Liver (tissue), 8 donors: ENCODE measurements at regions not wholly inside any gene's neighbourhood (a gene's known extent, or its start where the extent isn't known, plus 50 kb on each side); places are given as distances from the start of the nearest gene placed in this dataset.

Experiments
- DNase-seq: peaks from one replicate; pipeline ENCODE4 v3.0.0-alpha.2; 2017; ENCODE audit warnings: low spot score
- H3K27ac ChIP-seq, 2 donors: one replicate each; pipeline ENCODE4 v1.7.0; 2013; ENCODE audit warnings: inconsistent platforms in 2 of 2, low read length in 2 of 2, control low read depth in 1 of 2, low read depth in 1 of 2, mild to moderate bottlenecking in 1 of 2
- H3K27me3 ChIP-seq, 4 donors: one replicate each; pipeline versions ENCODE4 v1.6.1 to v1.7.0; 2013; ENCODE audit warnings: low read length in 3 of 4, inconsistent platforms in 1 of 4, mild to moderate bottlenecking in 1 of 4, moderate library complexity in 1 of 4; ENCODE audit not compliant: control insufficient read depth in 4 of 4, insufficient read depth in 4 of 4
- H3K36me3 ChIP-seq, 4 donors: one replicate each; pipeline versions ENCODE4 v1.6.1 to v1.7.0; 2013; ENCODE audit warnings: low read length in 3 of 4, mild to moderate bottlenecking in 3 of 4, low read depth in 1 of 4, moderate library complexity in 1 of 4; ENCODE audit not compliant: control insufficient read depth in 4 of 4, insufficient read depth in 3 of 4
- H3K4me1 ChIP-seq, 4 donors: one replicate each; pipeline versions ENCODE4 v1.6.1 to v1.7.0; 2013; ENCODE audit warnings: low read length in 3 of 4, mild to moderate bottlenecking in 3 of 4, moderate library complexity in 1 of 4; ENCODE audit not compliant: control insufficient read depth in 4 of 4, insufficient read depth in 4 of 4
- H3K4me3 ChIP-seq, 3 donors: one replicate each; pipeline versions ENCODE4 v1.6.1 to v1.7.0; 2013; ENCODE audit warnings: low read length in 3 of 3, control low read depth in 1 of 3, low read depth in 1 of 3, mild to moderate bottlenecking in 1 of 3
- H3K9ac ChIP-seq, 2 donors: one replicate each; pipeline ENCODE4 v1.7.0; 2013; ENCODE audit warnings: low read length in 2 of 2, mild to moderate bottlenecking in 2 of 2, moderate library complexity in 2 of 2, control low read depth in 1 of 2, low read depth in 1 of 2
- H3K9me3 ChIP-seq, 4 donors: one replicate each; pipeline versions ENCODE4 v1.6.1 to v1.7.0; 2013; ENCODE audit warnings: low read length in 3 of 4; ENCODE audit not compliant: control insufficient read depth in 4 of 4
- EGR1 ChIP-seq, 2 donors: IDR thresholded peaks; 2 replicates each; pipeline ENCODE4 v1.6.1; 2016 to 2018; ENCODE audit warnings: antibody characterized with exemption in 2 of 2, low read depth in 2 of 2
- FOXA1 ChIP-seq: IDR thresholded peaks from 2 replicates; pipeline ENCODE4 v1.6.1; 2016; ENCODE audit warnings: antibody characterized with exemption
- GABPA ChIP-seq, 2 donors: IDR thresholded peaks in 1 of 2; conservative IDR thresholded peaks in 1 of 2; 2 replicates each; pipeline ENCODE4 v1.6.1; 2016; ENCODE audit warnings: antibody characterized with exemption in 2 of 2, mild to moderate bottlenecking in 1 of 2, moderate library complexity in 1 of 2
- HNF4A ChIP-seq, 2 donors: conservative IDR thresholded peaks; 2 replicates each; pipeline ENCODE4 v1.6.1; 2016; ENCODE audit warnings: antibody characterized with exemption in 2 of 2, mild to moderate bottlenecking in 2 of 2
- JUND ChIP-seq, 2 donors: IDR thresholded peaks; 2 replicates each; pipeline ENCODE4 v1.6.1; 2016; ENCODE audit warnings: antibody characterized with exemption in 2 of 2
- NR2F2 ChIP-seq: IDR thresholded peaks from 2 replicates; pipeline ENCODE4 v1.6.1; 2016; ENCODE audit warnings: antibody characterized with exemption
- RAD21 ChIP-seq, 2 donors: IDR thresholded peaks; 2 replicates each; pipeline ENCODE4 v1.6.1; 2016; ENCODE audit warnings: antibody characterized with exemption in 2 of 2, mild to moderate bottlenecking in 2 of 2
- RXRA ChIP-seq, 2 donors: IDR thresholded peaks; 2 replicates each; pipeline ENCODE4 v1.6.1; 2017 to 2018; ENCODE audit warnings: antibody characterized with exemption in 2 of 2, mild to moderate bottlenecking in 1 of 2
- SP1 ChIP-seq: IDR thresholded peaks from 2 replicates; pipeline ENCODE4 v1.6.1; 2018; ENCODE audit warnings: antibody characterized with exemption, mild to moderate bottlenecking
- TAF1 ChIP-seq: conservative IDR thresholded peaks from 2 replicates; pipeline ENCODE4 v1.6.1; 2016; ENCODE audit warnings: antibody characterized with exemption, mild to moderate bottlenecking
- YY1 ChIP-seq: IDR thresholded peaks from 2 replicates; pipeline ENCODE4 v1.6.1; 2016; ENCODE audit warnings: antibody characterized with exemption, mild to moderate bottlenecking
- WGBS: extraction: QIAGEN DNeasy Blood & Tissue Kit; methylation state at CpG from one replicate; pipeline ENCODE4 v1.1.7; 2013; 5-methylcytosine and 5-hydroxymethylcytosine counted together
- TF ChIP-seq, protein P1 (sequence below): IDR thresholded peaks from 2 replicates; pipeline ENCODE4 v1.6.1; 2016; ENCODE audit warnings: antibody characterized with exemption
- TF ChIP-seq, protein P2 (sequence below): fragments of 150-350 bp; IDR thresholded peaks from 2 replicates; pipeline ENCODE4 v1.5.1; 2017; ENCODE audit warnings: improper control_type of control experiment, low read depth, low read length; ENCODE audit not compliant: missing input control
- donor health status: healthy.
- donor health status: healthy.
- donor health status: healthy.
- donor health status: healthy.
- donor health status: healthy.

DNA sequence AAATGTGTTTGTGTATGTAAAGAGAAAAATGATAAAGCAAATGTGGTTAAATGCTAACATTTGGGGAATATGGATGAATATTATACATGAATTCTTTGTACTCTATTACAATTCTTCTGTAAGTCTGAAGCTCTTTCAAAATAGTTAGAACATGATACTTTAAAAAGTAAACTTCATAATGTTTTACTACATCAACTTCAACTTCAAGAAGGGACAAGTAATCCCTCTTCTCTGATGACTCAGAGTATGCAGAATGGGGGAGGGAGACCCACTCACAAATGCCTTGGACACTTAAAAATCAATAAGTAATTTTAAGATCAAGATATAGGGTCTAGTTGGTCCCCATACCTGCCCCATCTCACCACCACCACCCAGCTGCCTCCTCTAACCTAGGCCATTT, 162.4 kb downstream of the ESM1 start:
- no peak for TF ChIP-seq SP1
- TF ChIP-seq, protein P1, sequence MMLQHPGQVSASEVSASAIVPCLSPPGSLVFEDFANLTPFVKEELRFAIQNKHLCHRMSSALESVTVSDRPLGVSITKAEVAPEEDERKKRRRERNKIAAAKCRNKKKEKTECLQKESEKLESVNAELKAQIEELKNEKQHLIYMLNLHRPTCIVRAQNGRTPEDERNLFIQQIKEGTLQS, result no peak
- TF ChIP-seq HNF4A (conservative IDR thresholded peaks at IDR 0.05), result no peak
- TF ChIP-seq, protein P2, sequence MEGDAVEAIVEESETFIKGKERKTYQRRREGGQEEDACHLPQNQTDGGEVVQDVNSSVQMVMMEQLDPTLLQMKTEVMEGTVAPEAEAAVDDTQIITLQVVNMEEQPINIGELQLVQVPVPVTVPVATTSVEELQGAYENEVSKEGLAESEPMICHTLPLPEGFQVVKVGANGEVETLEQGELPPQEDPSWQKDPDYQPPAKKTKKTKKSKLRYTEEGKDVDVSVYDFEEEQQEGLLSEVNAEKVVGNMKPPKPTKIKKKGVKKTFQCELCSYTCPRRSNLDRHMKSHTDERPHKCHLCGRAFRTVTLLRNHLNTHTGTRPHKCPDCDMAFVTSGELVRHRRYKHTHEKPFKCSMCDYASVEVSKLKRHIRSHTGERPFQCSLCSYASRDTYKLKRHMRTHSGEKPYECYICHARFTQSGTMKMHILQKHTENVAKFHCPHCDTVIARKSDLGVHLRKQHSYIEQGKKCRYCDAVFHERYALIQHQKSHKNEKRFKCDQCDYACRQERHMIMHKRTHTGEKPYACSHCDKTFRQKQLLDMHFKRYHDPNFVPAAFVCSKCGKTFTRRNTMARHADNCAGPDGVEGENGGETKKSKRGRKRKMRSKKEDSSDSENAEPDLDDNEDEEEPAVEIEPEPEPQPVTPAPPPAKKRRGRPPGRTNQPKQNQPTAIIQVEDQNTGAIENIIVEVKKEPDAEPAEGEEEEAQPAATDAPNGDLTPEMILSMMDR, result no peak
- no peak for TF ChIP-seq FOXA1
- no peak for TF ChIP-seq RXRA (IDR thresholded peaks at IDR 0.05)
- no peak for TF ChIP-seq YY1
- no peak for TF ChIP-seq RAD21 (IDR thresholded peaks at IDR 0.05)
- TF ChIP-seq TAF1, result no peak
- no peak for TF ChIP-seq GABPA (IDR thresholded peaks at IDR 0.05 in 1 of 2, conservative IDR thresholded peaks at IDR 0.05 in 1 of 2)
- no peak for TF ChIP-seq EGR1 (IDR thresholded peaks at IDR 0.05; ENCODE audit: low read depth in 2 of 2)

DNA sequence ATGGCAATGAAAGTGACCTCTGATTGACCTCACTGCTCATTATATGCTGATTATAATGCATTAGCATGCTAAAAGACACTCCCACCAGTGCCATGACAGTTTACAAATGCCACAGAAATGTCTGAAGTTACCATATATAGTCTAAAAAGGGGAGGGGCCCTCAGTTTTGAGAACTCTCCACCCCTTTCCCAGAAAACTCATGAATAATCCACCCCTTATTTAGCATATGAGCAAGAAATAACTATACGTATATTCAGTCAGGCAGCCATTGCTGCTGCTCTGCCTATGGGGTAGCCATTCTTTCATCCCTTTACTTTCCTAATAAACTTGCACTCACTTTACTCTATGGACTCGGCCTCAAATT, 163.1 kb downstream of the ESM1 start:
- Histone ChIP-seq H3K9me3 (no peaks in the 10 kb centered on the region), H3K27ac (no peak overlapping the region), H3K4me3 (no peak overlapping the region), H3K9ac (no peak overlapping the region), H3K27me3 (no peaks in the 10 kb centered on the region), H3K4me1 (no peaks in the 10 kb centered on the region), H3K36me3 (no peaks in the 10 kb centered on the region)
- no peak for DNase-seq
- WGBS, result 96% methylated on average over 2 of the region's 2 CpGs
- TF ChIP-seq FOXA1, result no peak
- TF ChIP-seq RXRA (IDR thresholded peaks at IDR 0.05), result no peak
- TF ChIP-seq NR2F2, result peak; percentile 0
- TF ChIP-seq, protein P1, result no peak
- no peak for TF ChIP-seq RAD21 (IDR thresholded peaks at IDR 0.05)
- TF ChIP-seq YY1, result no peak
- TF ChIP-seq JUND (IDR thresholded peaks at IDR 0.05), result no peak

More for the DNA sequence above, 162.4 kb downstream of the ESM1 start:
- Histone ChIP-seq H3K27me3 (no peaks in the 10 kb centered on the region), H3K27ac (no peak overlapping the region), H3K36me3 (no peaks in the 10 kb centered on the region), H3K9ac (no peak overlapping the region), H3K4me1 (no peaks in the 10 kb centered on the region), H3K9me3 (no peaks in the 10 kb centered on the region), H3K4me3 (no peak overlapping the region)
- no peak for DNase-seq

DNA sequence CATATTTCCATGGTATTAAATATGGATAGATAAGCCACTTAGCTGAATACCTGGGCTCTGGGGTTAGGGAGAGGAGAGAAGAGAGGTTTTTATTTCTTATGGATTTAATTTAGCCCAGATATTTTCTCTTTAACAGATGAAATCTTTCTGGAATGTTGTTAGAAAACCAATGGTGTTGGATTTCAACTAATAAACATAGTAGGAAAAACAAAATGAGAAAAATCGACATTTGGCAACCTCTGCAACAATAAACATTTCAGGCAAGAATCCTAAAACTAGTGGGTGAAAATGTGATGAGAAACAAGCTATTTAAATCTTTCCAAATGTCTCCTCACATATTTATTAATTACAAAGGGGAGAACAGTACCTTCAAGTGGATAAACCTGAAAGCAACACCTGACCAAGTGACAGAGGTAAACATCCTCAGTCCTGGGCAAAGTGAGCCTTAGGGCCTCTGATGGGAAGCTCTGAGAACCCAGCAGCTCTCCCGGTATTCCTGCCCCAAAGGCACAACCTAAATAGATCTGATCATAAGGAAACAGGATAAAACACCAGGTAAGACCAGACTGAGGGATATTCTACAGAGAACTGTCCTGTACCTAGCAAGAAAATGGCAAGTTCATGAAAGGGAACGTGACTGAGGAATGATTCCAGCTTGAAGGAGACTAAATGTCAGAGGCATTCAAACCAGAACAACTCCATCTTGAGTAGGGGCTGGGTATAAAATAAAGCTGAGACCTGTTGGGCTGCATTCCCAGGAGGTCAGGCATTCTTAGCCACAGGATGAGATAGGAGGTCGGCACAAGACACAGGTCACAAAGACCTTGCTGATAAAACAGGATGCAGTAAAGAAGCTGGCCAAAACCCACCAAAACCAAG, 163.7 kb downstream of the ESM1 start:
- Histone ChIP-seq H3K4me1 (no peaks in the 10 kb centered on the region), H3K4me3 (no peak overlapping the region), H3K27me3 (no peaks in the 10 kb centered on the region), H3K27ac (no peak overlapping the region), H3K9me3 (no peaks in the 10 kb centered on the region), H3K9ac (no peak overlapping the region), H3K36me3 (no peaks in the 10 kb centered on the region)
- 71% methylated on average over 4 of the region's 4 CpGs for WGBS
- no peak for DNase-seq
- TF ChIP-seq NR2F2, result peak; percentile 23
- TF ChIP-seq JUND (IDR thresholded peaks at IDR 0.05), result no peak
